GM12865 (cell line): ENCODE measurements at regions not wholly inside any gene's neighbourhood (a gene's known extent, or its start where the extent isn't known, plus 50 kb on each side); places are given as distances from the start of the nearest gene placed in this dataset.

Experiments
- DNase-seq: peaks from one replicate; pipeline ENCODE4 v3.0.0; 2010; ENCODE audit warnings: low read depth
- H3K4me3 ChIP-seq: 2 replicates; pipeline ENCODE4 v1.5.1; 2011; ENCODE audit warnings: mild to moderate bottlenecking, low read depth, low read length, control low read depth
- TF ChIP-seq, protein P1 (sequence below): IDR thresholded peaks from 2 replicates; pipeline ENCODE4 v1.5.1; 2011; ENCODE audit warnings: low read length, control low read depth, low read depth, inconsistent platforms; ENCODE audit not compliant: insufficient read depth; ENCODE audit errors: missing control alignments

DNA sequence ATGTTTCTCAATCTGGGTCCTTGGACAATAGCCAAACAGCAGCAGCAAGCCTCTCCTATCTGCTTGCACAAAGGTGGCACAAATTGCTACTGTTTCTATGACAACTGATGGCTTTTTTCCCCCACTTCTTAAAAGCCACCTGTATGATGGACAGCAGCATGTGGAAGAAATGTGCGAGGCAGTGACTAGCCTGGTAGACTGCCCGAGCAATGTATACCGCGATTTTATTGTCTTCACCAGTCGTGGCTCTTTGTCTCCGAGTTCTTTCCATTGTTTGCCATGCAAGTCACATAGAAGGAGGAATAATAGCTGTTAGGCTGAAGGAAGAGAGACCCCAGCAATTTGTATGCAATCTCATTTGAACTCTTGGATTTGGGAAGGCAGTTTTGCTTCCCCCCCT lies 79.4 kb downstream of the S1PR1 start:
- DNase-seq, result no peak
- TF ChIP-seq, protein P1, sequence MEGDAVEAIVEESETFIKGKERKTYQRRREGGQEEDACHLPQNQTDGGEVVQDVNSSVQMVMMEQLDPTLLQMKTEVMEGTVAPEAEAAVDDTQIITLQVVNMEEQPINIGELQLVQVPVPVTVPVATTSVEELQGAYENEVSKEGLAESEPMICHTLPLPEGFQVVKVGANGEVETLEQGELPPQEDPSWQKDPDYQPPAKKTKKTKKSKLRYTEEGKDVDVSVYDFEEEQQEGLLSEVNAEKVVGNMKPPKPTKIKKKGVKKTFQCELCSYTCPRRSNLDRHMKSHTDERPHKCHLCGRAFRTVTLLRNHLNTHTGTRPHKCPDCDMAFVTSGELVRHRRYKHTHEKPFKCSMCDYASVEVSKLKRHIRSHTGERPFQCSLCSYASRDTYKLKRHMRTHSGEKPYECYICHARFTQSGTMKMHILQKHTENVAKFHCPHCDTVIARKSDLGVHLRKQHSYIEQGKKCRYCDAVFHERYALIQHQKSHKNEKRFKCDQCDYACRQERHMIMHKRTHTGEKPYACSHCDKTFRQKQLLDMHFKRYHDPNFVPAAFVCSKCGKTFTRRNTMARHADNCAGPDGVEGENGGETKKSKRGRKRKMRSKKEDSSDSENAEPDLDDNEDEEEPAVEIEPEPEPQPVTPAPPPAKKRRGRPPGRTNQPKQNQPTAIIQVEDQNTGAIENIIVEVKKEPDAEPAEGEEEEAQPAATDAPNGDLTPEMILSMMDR, result no peak

DNA sequence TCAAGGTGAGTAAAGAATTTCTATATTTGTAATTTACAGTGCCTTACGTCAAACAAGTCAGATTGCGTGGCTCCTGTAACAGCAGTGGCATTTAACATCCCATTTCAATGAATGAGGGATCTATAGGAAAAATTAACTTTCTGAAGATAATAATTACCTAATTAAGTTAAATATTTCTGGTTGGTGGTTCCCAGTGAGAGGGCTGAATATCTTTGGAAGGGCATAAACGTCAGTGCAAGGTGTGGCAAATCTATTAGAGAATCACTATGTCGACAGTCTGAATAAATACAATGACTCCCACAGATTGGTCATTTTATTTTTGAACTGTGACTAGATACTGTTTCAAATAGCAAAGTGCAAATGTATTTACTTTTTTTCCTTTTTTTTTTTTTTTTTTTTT lies 80.0 kb downstream of the S1PR1 start:
- no peak overlapping the region for H3K4me3 ChIP-seq
- DNase-seq, result no peak
- TF ChIP-seq, protein P1, result no peak

More for the DNA sequence above, 79.4 kb downstream of the S1PR1 start:
- no peak overlapping the region for H3K4me3 ChIP-seq

DNA sequence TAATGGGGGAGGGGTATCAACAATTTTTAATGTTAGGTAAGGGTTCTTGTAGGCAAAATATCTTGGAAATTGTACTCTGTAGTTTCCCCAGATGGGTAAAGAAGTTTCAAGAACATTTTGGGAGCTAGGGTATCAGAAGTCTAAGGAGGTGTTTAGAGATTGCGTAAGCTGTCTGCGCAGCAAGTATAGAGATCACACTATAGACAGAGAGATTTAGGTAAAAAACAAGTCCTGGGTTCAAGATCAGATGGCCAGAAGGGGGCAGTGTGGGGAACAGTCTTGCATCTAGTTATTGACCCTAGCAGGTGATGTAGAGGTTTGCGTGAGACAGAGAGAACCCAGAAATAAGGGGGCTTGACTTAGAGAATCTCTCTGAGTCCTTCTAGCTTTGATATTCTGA lies 80.8 kb downstream of the S1PR1 start:
- no peak overlapping the region for H3K4me3 ChIP-seq
- DNase-seq, result peak; percentile 37
- TF ChIP-seq, protein P1, result peak; percentile 10

- TF ChIP-seq, protein P1, result no peak
Observed at GRCh38 chr1:101323535-101323934, 86.7 kb downstream of the S1PR1 start.

DNA sequence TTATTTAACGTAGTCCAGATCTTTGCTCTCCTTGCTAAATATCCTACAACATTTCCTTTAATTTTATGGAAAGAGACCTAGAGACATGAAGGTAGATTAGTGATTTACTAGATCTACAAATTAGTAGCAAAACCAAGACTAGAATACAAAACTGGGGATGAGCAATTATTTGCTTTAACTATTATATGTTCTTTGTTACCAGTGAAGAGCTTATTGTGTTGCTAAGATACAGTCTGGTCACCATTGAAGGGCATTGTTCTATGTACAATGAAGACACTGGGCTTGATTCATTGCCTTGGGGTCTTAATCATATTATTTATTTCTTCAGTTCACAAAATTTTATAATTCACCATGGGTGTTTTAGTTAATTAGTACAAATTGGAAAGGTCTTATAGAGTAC lies 88.3 kb downstream of the S1PR1 start:
- DNase-seq, result no peak
- no peak overlapping the region for H3K4me3 ChIP-seq
- TF ChIP-seq, protein P1, result no peak

More at GRCh38 chr1:101323535-101323934, 86.7 kb downstream of the S1PR1 start:
- DNase-seq, result no peak
- H3K4me3 ChIP-seq, result no peak overlapping the region

GRCh38 chr1:101330427-101331130 lies 93.8 kb downstream of the S1PR1 start:
- no peak for DNase-seq
- TF ChIP-seq, protein P1, result no peak

DNA sequence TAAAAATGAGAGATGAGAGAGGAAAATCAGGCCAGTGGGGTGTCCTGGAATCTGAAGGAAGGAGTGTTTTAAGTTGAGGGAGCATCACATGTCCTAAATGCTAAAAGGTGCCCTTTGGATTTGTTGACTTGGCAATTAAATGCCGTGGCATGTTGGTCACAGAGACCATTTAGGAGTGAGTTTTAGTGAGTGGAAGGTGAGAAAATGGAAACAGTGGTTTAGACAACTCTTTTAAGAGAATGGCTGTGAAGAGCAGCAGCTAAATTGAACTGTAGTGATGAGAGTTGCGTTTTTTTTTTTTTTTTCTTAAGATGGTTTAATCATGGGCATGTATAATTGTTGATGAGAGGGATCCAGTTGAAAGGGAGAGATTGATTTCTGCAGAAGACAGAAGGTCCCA lies 95.0 kb downstream of the S1PR1 start:
- no peak for DNase-seq
- no peak overlapping the region for H3K4me3 ChIP-seq
- TF ChIP-seq, protein P1, result no peak

More at GRCh38 chr1:101330427-101331130, 93.8 kb downstream of the S1PR1 start:
- H3K4me3 ChIP-seq, result no peak overlapping the region
